Tibial nerve (tissue), 4 donors: ENCODE measurements at regions not wholly inside any gene's neighbourhood (a gene's known extent, or its start where the extent isn't known, plus 50 kb on each side); places are given as distances from the start of the nearest gene placed in this dataset.

ENCODE experiments used
- DNase-seq, 2 donors: peaks; one replicate each; pipeline ENCODE4 v3.0.0-alpha.2; 2019; ENCODE audit warnings: low spot score in 2 of 2
- H3K27ac ChIP-seq, 4 donors: fragments of 200-600 bp; sonication (generic) in 3 of 4; one replicate each; pipeline ENCODE4 v1.5.1; 2017 to 2019; ENCODE audit warnings: mild to moderate bottlenecking in 1 of 4
- H3K27me3 ChIP-seq, 2 donors: fragments of 200-600 bp; sonication (generic) in 1 of 2; one replicate each; pipeline versions ENCODE4 v1.5.1 to v1.6.0; 2017 to 2019
- H3K36me3 ChIP-seq, 3 donors: fragments of 200-600 bp; sonication (generic); one replicate each; pipeline ENCODE4 v1.5.1; 2018 to 2019
- H3K4me1 ChIP-seq, 4 donors: fragments of 200-600 bp; sonication (generic) in 3 of 4; one replicate each; pipeline ENCODE4 v1.5.1; 2017 to 2019
- H3K4me3 ChIP-seq, 4 donors: fragments of 200-600 bp; sonication (generic) in 3 of 4; one replicate each; pipeline ENCODE4 v1.5.1; 2017 to 2019; ENCODE audit warnings: mild to moderate bottlenecking in 1 of 4, moderate library complexity in 1 of 4
- H3K9me3 ChIP-seq, 4 donors: fragments of 200-600 bp; sonication (generic) in 3 of 4; one replicate each; pipeline ENCODE4 v1.5.1; 2017 to 2019
- CTCF ChIP-seq, 5 experiments: fragments of 200-600 bp in 3 of 5; fragments of 450-650 bp in 2 of 5; sonication (generic) in 3 of 5; IDR thresholded peaks; one replicate each; pipeline ENCODE4 v1.5.1; 2016 to 2019; ENCODE audit warnings: antibody characterized with exemption in 5 of 5, mild to moderate bottlenecking in 3 of 5, moderate library complexity in 2 of 5
- EP300 ChIP-seq, 2 donors: sonication (generic); formaldehyde crosslinking; IDR thresholded peaks; one replicate each; pipeline ENCODE4 v1.6.1; 2017; ENCODE audit warnings: antibody characterized with exemption in 2 of 2, mild to moderate bottlenecking in 1 of 2
- POLR2A ChIP-seq, 2 donors: fragments of 450-650 bp; IDR thresholded peaks; one replicate each; pipeline ENCODE4 v1.6.1; 2017; ENCODE audit warnings: antibody characterized with exemption in 2 of 2, mild to moderate bottlenecking in 2 of 2, moderate library complexity in 2 of 2
- WGBS, 2 donors: methylation state at CpG; one replicate each; pipeline ENCODE4 v1.1.5; 2018; 5-methylcytosine and 5-hydroxymethylcytosine counted together

DNA sequence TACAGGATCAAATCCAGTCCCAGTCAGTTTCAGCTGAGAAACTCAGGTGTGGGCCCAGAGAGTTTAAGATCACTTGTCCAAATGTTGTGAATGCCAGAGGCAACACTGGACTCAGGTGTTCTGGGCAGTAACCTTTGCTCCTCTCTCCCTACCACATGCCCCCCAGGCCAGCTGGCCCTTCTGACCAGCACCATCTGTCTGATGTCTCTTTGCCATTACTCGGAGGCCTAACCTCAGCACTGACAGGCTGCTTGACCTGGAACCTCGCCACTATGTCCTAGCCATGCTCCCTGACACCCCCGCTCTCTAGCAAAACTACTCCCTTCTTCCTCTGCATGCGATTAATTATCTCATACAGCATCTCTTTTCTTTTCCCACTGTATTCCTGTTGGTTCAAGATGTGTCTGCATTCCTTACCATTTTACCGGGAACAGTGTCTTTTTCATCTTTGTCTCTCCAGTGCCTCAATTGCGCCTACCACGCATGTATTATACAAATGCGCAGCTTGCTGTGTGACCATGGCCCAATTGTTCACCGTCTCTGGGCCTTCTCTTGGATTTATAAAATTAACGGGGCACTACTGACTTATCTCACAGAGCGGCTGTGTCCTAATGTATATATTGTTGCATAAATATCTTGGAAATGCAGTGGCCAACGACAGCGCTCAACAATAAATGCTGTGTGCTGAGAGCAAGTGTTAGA, 159.5 kb upstream of the IRF2BP2 start:
- TF ChIP-seq EP300 (IDR thresholded peaks at IDR 0.05) (no peak), CTCF (IDR thresholded peaks at IDR 0.05) (no peak), POLR2A (IDR thresholded peaks at IDR 0.05) (no peak)
- DNase-seq: no peak
- H3K4me3 ChIP-seq: no peak overlapping the region
- 82 to 88% methylated on average over 13 of the region's 13 CpGs for WGBS, 2 donors
- no peak overlapping the region for H3K27ac ChIP-seq
- no peaks in the 10 kb centered on the region for H3K27me3 ChIP-seq
- H3K9me3 ChIP-seq: no peaks in the 10 kb centered on the region
- H3K4me1 ChIP-seq: peaks cover 0 to 15% (median 4%) of the 10 kb centered on the region in 4 donors
- no peaks in the 10 kb centered on the region for H3K36me3 ChIP-seq

DNA sequence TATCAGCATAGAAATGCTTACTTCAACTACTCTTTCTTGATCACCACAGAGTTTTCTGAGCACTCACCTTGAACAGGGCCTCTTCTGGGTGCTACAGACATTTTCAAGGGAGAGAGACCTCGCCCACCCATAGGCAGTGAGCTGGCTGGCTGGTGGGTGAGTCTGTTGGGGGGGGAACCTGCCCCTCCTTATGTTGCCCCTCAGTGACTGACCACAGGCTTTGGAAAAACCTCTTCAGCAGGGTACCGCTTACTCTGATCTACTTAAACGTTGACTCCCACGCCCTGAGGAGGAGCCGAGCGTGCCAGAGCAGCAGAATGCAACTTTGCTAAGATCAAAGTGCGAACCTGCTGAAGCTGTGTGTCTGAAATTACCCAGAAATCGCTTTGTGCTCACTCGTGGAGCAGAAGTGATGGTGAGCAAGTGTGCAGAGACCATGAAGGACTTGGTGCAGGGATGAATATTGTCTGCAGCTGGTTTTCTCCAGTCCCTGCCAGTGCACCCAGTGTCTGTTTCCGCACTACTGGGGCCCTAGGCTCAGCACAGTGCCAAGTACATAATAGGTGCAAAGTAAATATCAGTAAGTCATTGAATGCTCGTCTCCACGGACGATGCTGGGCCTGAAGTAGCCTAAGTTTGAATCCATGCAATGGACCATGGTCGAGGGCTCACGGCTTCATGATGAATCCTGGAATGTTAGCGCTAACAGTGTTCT, 158.7 kb upstream of the IRF2BP2 start:
- H3K27me3 ChIP-seq: no peaks in the 10 kb centered on the region
- TF ChIP-seq POLR2A (IDR thresholded peaks at IDR 0.05): no peak
- no peak for TF ChIP-seq CTCF (IDR thresholded peaks at IDR 0.05)
- TF ChIP-seq EP300 (IDR thresholded peaks at IDR 0.05): no peak
- 90 to 92% methylated on average over 15 to 16 of the region's 16 CpGs for WGBS, 2 donors
- peaks cover 0 to 15% (median 4%) of the 10 kb centered on the region in 4 donors for H3K4me1 ChIP-seq
- H3K9me3 ChIP-seq: no peaks in the 10 kb centered on the region
- no peak for DNase-seq
- H3K4me3 ChIP-seq: no peak overlapping the region
- H3K27ac ChIP-seq: no peak overlapping the region
- no peaks in the 10 kb centered on the region for H3K36me3 ChIP-seq

DNA sequence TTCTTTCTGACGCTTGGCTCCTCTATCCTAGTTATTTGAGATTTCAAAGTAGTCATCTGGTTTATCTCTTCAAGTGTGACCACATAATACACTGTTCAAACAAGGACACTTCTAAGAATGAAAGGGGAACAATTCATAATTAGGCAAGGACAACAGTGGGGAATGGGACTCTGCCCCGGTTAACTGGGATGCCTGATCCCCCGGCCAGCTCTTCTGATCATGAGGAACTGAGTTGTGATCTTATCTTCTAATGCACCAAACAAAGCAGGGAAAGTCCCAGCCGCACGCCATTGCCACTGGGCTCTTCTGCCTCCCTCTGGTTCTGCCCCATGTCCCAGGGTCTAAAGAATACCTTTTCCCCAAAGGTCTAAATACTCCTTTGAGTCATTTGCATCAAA, 158.2 kb upstream of the IRF2BP2 start:
- no peak for DNase-seq
- H3K4me1 ChIP-seq: peaks cover 0 to 15% (median 4%) of the 10 kb centered on the region in 4 donors
- TF ChIP-seq EP300 (IDR thresholded peaks at IDR 0.05): no peak
- no peak for TF ChIP-seq CTCF (IDR thresholded peaks at IDR 0.05)
- no peak for TF ChIP-seq POLR2A (IDR thresholded peaks at IDR 0.05)
- no peaks in the 10 kb centered on the region for H3K36me3 ChIP-seq
- no peaks in the 10 kb centered on the region for H3K27me3 ChIP-seq
- H3K4me3 ChIP-seq: no peak overlapping the region
- H3K9me3 ChIP-seq: no peaks in the 10 kb centered on the region
- no peak overlapping the region for H3K27ac ChIP-seq
- 83 to 90% methylated on average over 5 of the region's 5 CpGs for WGBS, 2 donors

GRCh38 chr1:234765672-234766071, 155.7 kb upstream of the IRF2BP2 start:
- 97 to 100% methylated on average over 1 of the region's 1 CpG for WGBS, 2 donors
- Histone ChIP-seq H3K36me3 (no peaks in the 10 kb centered on the region), H3K4me3 (no peak overlapping the region), H3K27me3 (no peaks in the 10 kb centered on the region), H3K27ac (no peak overlapping the region), H3K9me3 (no peaks in the 10 kb centered on the region), H3K4me1 (no peaks in the 10 kb centered on the region)
- DNase-seq: no peak
- TF ChIP-seq EP300 (IDR thresholded peaks at IDR 0.05) (no peak), CTCF (IDR thresholded peaks at IDR 0.05) (no peak), POLR2A (IDR thresholded peaks at IDR 0.05) (no peak)

DNA sequence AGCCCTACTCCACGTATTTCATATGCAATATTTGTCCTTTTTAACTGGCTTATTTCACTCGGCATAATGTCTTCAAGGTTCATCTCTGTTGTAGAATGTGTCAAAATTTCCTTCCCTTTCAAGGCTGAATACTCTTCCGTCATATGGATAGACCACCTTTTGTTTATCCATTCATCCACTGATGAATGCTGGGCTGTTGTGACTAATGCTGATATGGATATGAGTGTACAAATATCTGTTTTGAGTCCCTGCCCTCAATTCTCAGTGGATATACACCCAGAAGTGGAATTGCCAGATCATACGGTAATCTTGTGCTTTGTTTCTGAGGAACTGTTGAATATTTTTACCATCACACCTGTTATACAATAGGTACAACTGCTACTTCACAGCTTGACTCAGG, 155.2 kb upstream of the IRF2BP2 start:
- H3K4me3 ChIP-seq: no peak overlapping the region
- H3K36me3 ChIP-seq: no peaks in the 10 kb centered on the region
- no peak overlapping the region for H3K27ac ChIP-seq
- H3K9me3 ChIP-seq: no peaks in the 10 kb centered on the region
- 74 to 95% methylated on average over 4 of the region's 4 CpGs for WGBS, 2 donors
- DNase-seq: no peak
- no peaks in the 10 kb centered on the region for H3K27me3 ChIP-seq
- H3K4me1 ChIP-seq: peaks cover 0 to 4% (median 0%) of the 10 kb centered on the region in 4 donors
- TF ChIP-seq POLR2A (IDR thresholded peaks at IDR 0.05) (no peak), EP300 (IDR thresholded peaks at IDR 0.05) (no peak), CTCF (IDR thresholded peaks at IDR 0.05) (no peak)
